OCI-LY3 (cell line): ENCODE measurements at regions not wholly inside any gene's neighbourhood (a gene's known extent, or its start where the extent isn't known, plus 50 kb on each side); places are given as distances from the start of the nearest gene placed in this dataset.

Experiments
- CTCF ChIP-seq: fragments of 200-600, 300-600 bp; sonication (generic); IDR thresholded peaks from 2 replicates; pipeline ENCODE4 v1.5.1; 2014; ENCODE audit warnings: antibody characterized with exemption, low read length, low read depth
- EZH2phosphoT487 ChIP-seq: fragments of 200-600 bp; shearing (Covaris generic); IDR thresholded peaks from 2 replicates; pipeline ENCODE4 v1.6.1; 2018; ENCODE audit warnings: antibody characterized with exemption, mixed run types, low read depth

- no peak for TF ChIP-seq CTCF
- TF ChIP-seq EZH2phosphoT487, result no peak
Observed at GRCh38 chr6:134398453-134398852, 80.5 kb upstream of the SGK1 start.
